Common myeloid progenitor, CD34-positive (primary cell): ENCODE measurements at regions not wholly inside any gene's neighbourhood (a gene's known extent, or its start where the extent isn't known, plus 50 kb on each side); places are given as distances from the start of the nearest gene placed in this dataset.

Experiments
- CTCF ChIA-PET: fragments of 350-600 bp; sonication (Branson Sonifier 250); formaldehyde crosslinking; loops from one replicate; lab custom pipeline; 2021; ENCODE audit warnings: antibody characterized with exemption; lab: Charles Lee
- POLR2A ChIA-PET: fragments of 350-600 bp; sonication (Branson Sonifier 250); formaldehyde crosslinking; loops from one replicate; lab custom pipeline; 2021; ENCODE audit warnings: antibody characterized with exemption; lab: Charles Lee
- DNase-seq, 3 donors: peaks; one replicate each; pipeline versions ENCODE4 v3.0.0 to v3.0.0-alpha.2; 2013
- H3K27ac ChIP-seq, 2 experiments: 1 replicate in 1 of 2; 2 replicates in 1 of 2; pipeline ENCODE4 v1.7.0; 2013; ENCODE audit warnings: inconsistent platforms in 2 of 2, low read length in 2 of 2, mild to moderate bottlenecking in 2 of 2, low read depth in 1 of 2, moderate library complexity in 1 of 2; ENCODE audit not compliant: severe bottlenecking in 2 of 2, insufficient read depth in 1 of 2, poor library complexity in 1 of 2
- H3K27me3 ChIP-seq, 5 experiments: replicated peaks in 2 of 5; 1 replicate in 3 of 5; 2 replicates in 2 of 5; pipeline versions ENCODE4 v1.6.1 to v1.7.0; 2013; ENCODE audit warnings: low read length in 4 of 5, mild to moderate bottlenecking in 2 of 5, moderate library complexity in 2 of 5, inconsistent platforms in 1 of 5; ENCODE audit not compliant: insufficient read depth in 5 of 5, control insufficient read depth in 4 of 5
- H3K36me3 ChIP-seq, 4 experiments: 1 replicate in 2 of 4; 2 replicates in 2 of 4; pipeline versions ENCODE4 v1.6.1 to v1.7.0; 2013; ENCODE audit warnings: low read length in 3 of 4, control low read depth in 1 of 4, mild to moderate bottlenecking in 1 of 4; ENCODE audit not compliant: control insufficient read depth in 4 of 4, insufficient read depth in 4 of 4
- H3K4me1 ChIP-seq, 4 experiments: 1 replicate in 3 of 4; 2 replicates in 1 of 4; pipeline versions ENCODE4 v1.6.1 to v1.7.1; 2013; ENCODE audit warnings: low read length in 3 of 4, mild to moderate bottlenecking in 3 of 4, control low read depth in 1 of 4, inconsistent platforms in 1 of 4, moderate library complexity in 1 of 4; ENCODE audit not compliant: control insufficient read depth in 4 of 4, insufficient read depth in 4 of 4; ENCODE audit errors: control extremely low read depth in 1 of 4
- H3K4me3 ChIP-seq, 7 experiments: 1 replicate in 4 of 7; 2 replicates in 3 of 7; pipeline versions ENCODE4 v1.5.1 to v1.7.0; 2013; ENCODE audit warnings: mild to moderate bottlenecking in 7 of 7, low read length in 6 of 7, moderate library complexity in 6 of 7, inconsistent platforms in 2 of 7, low read depth in 2 of 7, control low read depth in 1 of 7; ENCODE audit not compliant: insufficient read depth in 4 of 7, control insufficient read depth in 1 of 7; ENCODE audit errors: extremely low read depth in 1 of 7
- H3K9me3 ChIP-seq, 5 experiments: 1 replicate in 4 of 5; 2 replicates in 1 of 5; pipeline versions ENCODE4 v1.6.1 to v1.7.1; 2013; ENCODE audit warnings: low read length in 4 of 5, mild to moderate bottlenecking in 2 of 5, inconsistent platforms in 1 of 5, low read depth in 1 of 5, moderate library complexity in 1 of 5; ENCODE audit not compliant: control insufficient read depth in 4 of 5, insufficient read depth in 2 of 5; ENCODE audit errors: control extremely low read depth in 1 of 5
- WGBS: methylation state at CpG from one replicate; pipeline ENCODE4 v1.1.5; 2013; ENCODE audit not compliant: insufficient coverage; 5-methylcytosine and 5-hydroxymethylcytosine counted together

DNA sequence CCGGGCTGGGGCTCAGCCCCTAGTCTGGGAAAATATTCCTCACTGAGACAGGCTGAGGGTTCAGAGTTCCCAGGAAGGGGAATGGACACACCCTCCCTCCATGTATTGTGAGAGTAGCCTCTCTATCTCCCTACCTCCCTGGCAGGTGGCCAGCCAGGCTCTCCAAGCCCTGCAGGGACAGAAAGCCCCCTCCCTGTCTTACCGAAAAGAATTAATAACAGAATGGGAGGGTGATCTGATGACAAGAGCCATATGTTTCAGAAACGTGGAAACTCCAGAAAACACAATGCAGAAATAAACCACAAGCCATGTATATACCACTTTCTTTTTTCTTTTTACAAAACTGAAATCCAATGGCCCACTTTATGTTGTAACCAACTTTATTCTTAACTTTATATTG lies 140.0 kb downstream of the CHST1 start:
- no peak overlapping the region for H3K27ac ChIP-seq
- peaks cover 0 to 12% (median 5%) of the 10 kb centered on the region in 5 experiments for H3K9me3 ChIP-seq
- ChIA-PET POLR2A (no interaction called here), CTCF (no interaction called here)
- H3K4me3 ChIP-seq: no peak overlapping the region
- H3K36me3 ChIP-seq: no peaks in the 10 kb centered on the region
- H3K27me3 ChIP-seq: no peaks in the 10 kb centered on the region
- WGBS: 89% methylated on average over 1 of the region's 3 CpGs
- H3K4me1 ChIP-seq: peaks cover 0 to 26% (median 16%) of the 10 kb centered on the region in 4 experiments
- DNase-seq: peak in 2 of 3 donors; percentile 9

DNA sequence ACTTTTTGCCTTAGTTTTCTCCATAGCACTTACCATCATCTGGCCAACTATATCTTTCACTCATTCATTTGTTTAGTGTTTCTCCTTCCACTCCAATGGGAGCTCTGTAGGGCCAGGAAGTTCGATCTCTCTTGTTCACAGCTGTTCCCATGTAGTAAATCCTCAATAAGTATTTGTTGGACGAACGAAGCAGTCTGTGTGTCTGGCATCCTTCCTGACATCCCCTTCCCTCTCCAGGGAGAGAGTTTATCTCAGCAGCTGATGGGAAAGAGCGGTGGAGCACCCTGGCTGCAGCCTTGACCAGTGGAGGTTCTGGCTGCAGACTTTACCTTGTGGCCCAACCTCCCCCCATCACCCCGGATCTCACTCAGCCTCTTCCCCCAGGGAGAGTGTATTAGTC lies 141.7 kb downstream of the CHST1 start:
- Histone ChIP-seq H3K9me3 (peaks cover 0 to 12% (median 5%) of the 10 kb centered on the region in 5 experiments), H3K4me1 (peaks cover 0 to 22% (median 14%) of the 10 kb centered on the region in 4 experiments), H3K27ac (no peak overlapping the region), H3K36me3 (no peaks in the 10 kb centered on the region), H3K4me3 (no peak overlapping the region), H3K27me3 (no peaks in the 10 kb centered on the region)
- 29% methylated on average over 1 of the region's 5 CpGs for WGBS
- CTCF ChIA-PET: no interaction called here
- POLR2A ChIA-PET: no interaction called here
- DNase-seq: no peak

DNA sequence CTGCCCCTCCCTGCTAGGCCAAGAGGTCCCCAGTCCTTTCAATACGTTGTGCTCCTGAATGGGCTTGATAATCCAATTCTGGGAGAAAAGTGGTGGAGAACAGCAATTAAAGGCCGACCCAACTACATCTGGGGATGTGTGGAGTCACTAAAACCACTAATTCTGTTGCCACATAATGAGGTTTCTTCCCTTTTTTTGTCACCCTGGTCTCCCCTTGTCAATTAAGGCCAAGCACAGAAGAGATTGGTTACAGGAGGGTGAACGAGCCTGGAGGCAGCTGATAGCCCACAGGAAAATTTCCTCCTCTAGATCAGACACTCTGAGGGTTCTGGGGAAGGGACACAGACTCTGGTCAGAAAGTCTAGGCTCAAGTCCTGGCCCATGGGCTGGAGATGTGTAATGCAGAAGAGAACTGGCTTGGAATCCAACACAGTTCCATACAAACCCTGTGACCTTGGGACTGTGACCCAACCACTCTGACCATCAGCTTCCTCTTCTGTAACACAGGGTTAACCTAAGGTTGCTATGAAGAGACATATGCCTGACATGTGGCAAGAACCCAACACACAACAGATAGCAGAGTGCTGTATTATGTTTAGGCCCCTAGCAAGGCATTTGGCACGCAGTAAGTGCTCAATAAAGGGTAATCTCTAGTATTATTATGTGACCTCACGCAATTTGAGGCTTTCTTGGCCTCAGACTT lies 146.4 kb downstream of the CHST1 start:
- Histone ChIP-seq H3K4me3 (no peak overlapping the region), H3K36me3 (no peaks in the 10 kb centered on the region), H3K27ac (no peak overlapping the region), H3K9me3 (peaks cover 0 to 12% (median 2%) of the 10 kb centered on the region in 5 experiments), H3K27me3 (no peaks in the 10 kb centered on the region), H3K4me1 (peaks cover 0 to 3% (median 0%) of the 10 kb centered on the region in 4 experiments)
- CTCF ChIA-PET: no interaction called here
- WGBS: 93% methylated on average over 4 of the region's 5 CpGs
- peak in 2 of 3 donors; percentile 54 to 59 for DNase-seq
- POLR2A ChIA-PET: no interaction called here

GRCh38 chr11:45518141-45518832 lies 147.1 kb downstream of the CHST1 start:
- DNase-seq: no peak
- WGBS: 92% methylated on average over 19 of the region's 22 CpGs
- CTCF ChIA-PET: no interaction called here

DNA sequence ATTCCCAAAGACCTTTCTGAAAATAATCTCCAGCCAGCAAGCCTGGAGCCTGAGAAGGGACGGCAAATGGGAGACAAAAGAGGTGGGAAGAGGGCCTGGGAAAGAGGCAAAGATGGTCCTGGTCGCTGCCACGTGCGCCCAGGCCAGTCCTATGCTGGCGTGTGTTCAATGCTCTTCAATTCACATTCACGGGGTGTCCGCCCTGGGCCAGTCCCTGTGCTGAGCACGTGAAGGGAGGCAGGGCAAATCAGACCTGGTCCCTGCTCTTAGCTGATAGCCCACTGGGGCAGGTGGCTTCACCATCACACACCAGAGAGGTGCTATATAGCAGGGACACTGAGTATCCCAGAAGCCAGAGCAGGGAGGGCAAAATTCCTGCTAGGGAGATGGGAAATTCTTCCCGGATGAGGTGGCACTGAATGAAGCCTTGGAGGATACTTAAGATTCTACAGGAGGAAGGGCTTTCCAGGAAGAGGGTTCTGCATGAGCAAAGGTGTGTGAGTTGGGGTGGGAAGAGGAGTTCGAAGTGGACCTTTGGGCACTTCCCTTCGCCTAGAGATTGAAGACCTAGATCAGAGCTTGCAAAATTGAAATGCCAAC lies 148.2 kb downstream of the CHST1 start:
- 94% methylated on average over 10 of the region's 11 CpGs for WGBS
- H3K4me3 ChIP-seq: no peak overlapping the region
- no peak for DNase-seq
- no peak overlapping the region for H3K27ac ChIP-seq
- H3K4me1 ChIP-seq: peaks cover 0 to 7% (median 0%) of the 10 kb centered on the region in 4 experiments
- CTCF ChIA-PET: no interaction called here
- POLR2A ChIA-PET: no interaction called here
- no peaks in the 10 kb centered on the region for H3K36me3 ChIP-seq
- H3K9me3 ChIP-seq: no peaks in the 10 kb centered on the region
- H3K27me3 ChIP-seq: no peaks in the 10 kb centered on the region

More at GRCh38 chr11:45518141-45518832, 147.1 kb downstream of the CHST1 start:
- Histone ChIP-seq H3K27ac (no peak overlapping the region), H3K27me3 (no peaks in the 10 kb centered on the region), H3K9me3 (peaks cover 0 to 7% (median 2%) of the 10 kb centered on the region in 5 experiments), H3K4me1 (peaks cover 0 to 7% (median 0%) of the 10 kb centered on the region in 4 experiments), H3K4me3 (no peak overlapping the region), H3K36me3 (no peaks in the 10 kb centered on the region)
- POLR2A ChIA-PET: no interaction called here

DNA sequence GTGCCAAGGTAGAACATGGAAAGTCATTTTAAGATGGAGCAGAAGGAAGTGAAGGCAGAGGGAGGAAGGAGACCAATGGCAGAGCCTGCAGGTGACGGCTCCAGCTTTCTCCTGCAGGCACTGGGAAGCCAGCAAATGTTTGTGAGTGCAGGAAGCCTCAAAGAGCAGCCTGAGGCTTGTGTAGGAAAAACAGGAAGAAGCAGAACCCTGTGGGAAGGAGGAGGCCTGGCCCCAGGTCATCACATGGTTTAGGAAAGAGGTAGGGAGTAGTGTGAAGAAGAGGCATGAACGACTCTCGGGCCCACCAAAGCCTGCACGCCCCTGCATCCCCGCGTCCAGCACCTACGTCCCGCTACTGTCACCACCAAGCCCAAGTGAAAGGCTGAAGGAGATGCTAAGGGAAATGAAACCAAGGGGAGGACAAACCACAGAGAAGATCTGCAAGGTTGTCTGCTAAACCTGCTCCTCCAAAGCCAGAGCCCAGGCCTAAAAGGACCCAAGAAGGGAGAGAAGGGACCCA lies 151.5 kb downstream of the CHST1 start:
- H3K4me3 ChIP-seq: no peak overlapping the region
- 57% methylated on average over 2 of the region's 8 CpGs for WGBS
- H3K9me3 ChIP-seq: no peaks in the 10 kb centered on the region
- H3K36me3 ChIP-seq: no peaks in the 10 kb centered on the region
- no peak overlapping the region for H3K27ac ChIP-seq
- peaks cover 0 to 3% (median 0%) of the 10 kb centered on the region in 5 experiments for H3K27me3 ChIP-seq
- ChIA-PET POLR2A (no interaction called here), CTCF (interaction anchor here (0.6 kb wide), 1 partner anchor 76 kb away, joined by 3 read pairs; no protein-coding TSS in a partner anchor)
- peaks cover 0 to 5% (median 0%) of the 10 kb centered on the region in 4 experiments for H3K4me1 ChIP-seq
- DNase-seq: no peak
